ENCODE measurements at regions not wholly inside any gene's neighbourhood (a gene's known extent, or its start where the extent isn't known, plus 50 kb on each side); places are given as distances from the start of the nearest gene placed in this dataset.

DNA sequence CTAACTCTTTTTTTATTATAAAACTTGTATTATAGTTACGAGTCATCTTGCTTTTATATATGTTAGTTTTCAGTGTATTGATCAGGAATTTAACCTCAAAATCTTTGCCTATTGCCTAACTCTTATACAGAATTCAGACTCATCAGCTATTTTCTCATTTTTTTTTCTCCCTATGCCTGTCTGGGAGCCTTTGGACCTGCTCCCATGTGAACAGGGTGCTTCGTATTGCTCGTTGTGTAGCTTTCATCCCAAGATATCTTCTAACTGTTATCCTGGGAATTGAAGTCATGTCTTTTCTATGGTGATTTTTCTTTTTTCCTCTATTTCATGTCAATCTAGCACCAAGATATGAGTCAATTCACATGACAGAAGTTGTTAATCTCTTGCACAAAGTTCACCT is 814.0 kb downstream of the SLC4A3 start:
- Histone ChIP-seq H3K9me3 (no peaks in the 10 kb centered on the region), H3K4me1 (no peaks in the 10 kb centered on the region), H3K36me3 (no peaks in the 10 kb centered on the region), H3K27me3 (no peaks in the 10 kb centered on the region), H3K27ac (no peak overlapping the region), H3K4me3 (no peak overlapping the region)
- WGBS, 2 donors (ENCODE audit: low coverage in 1 of 2) = 69 to 91% methylated on average over 3 of the region's 3 CpGs
- TF ChIP-seq POLR2AphosphoS5 (IDR thresholded peaks at IDR 0.05) (no peak), POLR2A (IDR thresholded peaks at IDR 0.05) (no peak), EP300 (IDR thresholded peaks at IDR 0.05; ENCODE audit: low read depth) (no peak)
- TF ChIP-seq, protein P1, sequence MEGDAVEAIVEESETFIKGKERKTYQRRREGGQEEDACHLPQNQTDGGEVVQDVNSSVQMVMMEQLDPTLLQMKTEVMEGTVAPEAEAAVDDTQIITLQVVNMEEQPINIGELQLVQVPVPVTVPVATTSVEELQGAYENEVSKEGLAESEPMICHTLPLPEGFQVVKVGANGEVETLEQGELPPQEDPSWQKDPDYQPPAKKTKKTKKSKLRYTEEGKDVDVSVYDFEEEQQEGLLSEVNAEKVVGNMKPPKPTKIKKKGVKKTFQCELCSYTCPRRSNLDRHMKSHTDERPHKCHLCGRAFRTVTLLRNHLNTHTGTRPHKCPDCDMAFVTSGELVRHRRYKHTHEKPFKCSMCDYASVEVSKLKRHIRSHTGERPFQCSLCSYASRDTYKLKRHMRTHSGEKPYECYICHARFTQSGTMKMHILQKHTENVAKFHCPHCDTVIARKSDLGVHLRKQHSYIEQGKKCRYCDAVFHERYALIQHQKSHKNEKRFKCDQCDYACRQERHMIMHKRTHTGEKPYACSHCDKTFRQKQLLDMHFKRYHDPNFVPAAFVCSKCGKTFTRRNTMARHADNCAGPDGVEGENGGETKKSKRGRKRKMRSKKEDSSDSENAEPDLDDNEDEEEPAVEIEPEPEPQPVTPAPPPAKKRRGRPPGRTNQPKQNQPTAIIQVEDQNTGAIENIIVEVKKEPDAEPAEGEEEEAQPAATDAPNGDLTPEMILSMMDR (IDR thresholded peaks at IDR 0.05) = no peak
- in situ Hi-C loops (cut with MboI; ENCODE audit: low pct_ligation_motif_present in 1 of 4, low pct_unique_long_range_greater_than_20kb in 1 of 4, low sequenced_read_pairs in 3 of 4) (no loop called here), intact Hi-C loops (cut with DNase I; ENCODE audit: low total_unique reads) (no loop called here)
- DNase-seq = no peak

DNA sequence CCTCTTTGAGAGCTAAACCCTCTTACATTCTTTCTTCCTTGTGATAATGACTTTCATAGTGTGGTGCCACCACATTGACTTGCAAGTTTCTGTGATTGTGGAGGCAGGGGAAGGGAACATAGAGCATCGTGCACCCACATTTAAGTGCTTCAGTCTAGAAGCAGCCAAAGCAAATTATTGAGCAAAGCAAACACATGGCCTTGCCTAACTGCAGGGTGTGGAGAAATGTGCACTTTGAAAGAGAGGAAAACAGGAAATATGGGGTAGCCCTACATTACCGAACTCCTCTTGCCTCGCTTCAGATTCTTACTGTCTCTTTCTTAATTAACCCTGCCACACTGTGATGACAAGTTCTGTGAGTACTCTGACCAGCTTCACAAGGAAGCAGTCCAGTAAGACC is 814.6 kb downstream of the SLC4A3 start:
- no peak for DNase-seq
- Histone ChIP-seq H3K27ac (no peak overlapping the region), H3K4me1 (no peaks in the 10 kb centered on the region), H3K36me3 (no peaks in the 10 kb centered on the region), H3K9me3 (no peaks in the 10 kb centered on the region), H3K4me3 (no peak overlapping the region), H3K27me3 (no peaks in the 10 kb centered on the region)
- intact Hi-C loops (cut with DNase I; ENCODE audit: low total_unique reads) (no loop called here), in situ Hi-C loops (cut with MboI; ENCODE audit: low pct_ligation_motif_present in 1 of 4, low pct_unique_long_range_greater_than_20kb in 1 of 4, low sequenced_read_pairs in 3 of 4) (no loop called here)
- TF ChIP-seq POLR2AphosphoS5 (IDR thresholded peaks at IDR 0.05) = no peak
- TF ChIP-seq POLR2A (IDR thresholded peaks at IDR 0.05) = no peak
- 64 to 81% methylated on average over 3 of the region's 3 CpGs for WGBS, 2 donors (ENCODE audit: low coverage in 1 of 2)

DNA sequence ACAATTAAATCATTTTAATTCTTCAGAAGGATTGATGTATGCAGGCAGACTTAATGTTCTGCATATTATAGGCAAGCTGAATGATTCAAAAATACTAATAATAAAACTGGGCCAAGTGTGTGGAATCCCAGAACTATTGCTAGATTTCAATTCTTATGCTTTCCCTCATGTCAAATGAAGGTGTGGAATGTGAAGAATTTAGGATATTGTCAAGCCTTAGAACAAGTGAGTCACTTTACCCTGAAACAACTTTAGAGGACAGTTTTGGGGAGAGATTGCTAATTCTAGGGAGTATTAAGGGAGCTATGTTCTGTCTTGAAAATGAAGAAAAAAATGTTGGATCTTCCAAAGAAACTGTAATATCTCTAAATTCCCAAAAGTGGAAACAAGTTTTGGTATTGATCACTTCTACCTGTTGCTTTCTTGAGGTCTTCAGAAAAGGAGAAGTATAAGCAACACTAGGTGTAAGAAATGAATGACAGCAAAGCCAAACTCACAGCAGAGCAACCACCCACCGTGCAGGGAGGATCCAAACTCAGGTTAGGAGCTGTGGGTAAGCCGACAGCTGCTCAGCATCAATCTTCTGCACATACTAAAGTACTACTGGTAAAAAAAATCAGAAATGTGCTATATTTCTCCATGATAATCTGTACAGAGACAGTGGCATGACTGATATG is 818.1 kb downstream of the SLC4A3 start:
- 50 to 84% methylated on average over 1 to 2 of the region's 2 CpGs for WGBS, 2 donors (ENCODE audit: low coverage in 1 of 2)
- Histone ChIP-seq H3K4me3 (no peak overlapping the region), H3K36me3 (no peaks in the 10 kb centered on the region), H3K9me3 (no peaks in the 10 kb centered on the region), H3K27ac (no peak overlapping the region), H3K4me1 (no peaks in the 10 kb centered on the region), H3K27me3 (no peaks in the 10 kb centered on the region)
- TF ChIP-seq POLR2AphosphoS5 (IDR thresholded peaks at IDR 0.05) (no peak), POLR2A (IDR thresholded peaks at IDR 0.05) (no peak), EP300 (IDR thresholded peaks at IDR 0.05; ENCODE audit: low read depth) (no peak)
- TF ChIP-seq, protein P1 (IDR thresholded peaks at IDR 0.05) = no peak
- no peak for DNase-seq
- in situ Hi-C loops (cut with MboI; ENCODE audit: low pct_ligation_motif_present in 1 of 4, low pct_unique_long_range_greater_than_20kb in 1 of 4, low sequenced_read_pairs in 3 of 4) (no loop called here), intact Hi-C loops (cut with DNase I; ENCODE audit: low total_unique reads) (no loop called here)

DNA sequence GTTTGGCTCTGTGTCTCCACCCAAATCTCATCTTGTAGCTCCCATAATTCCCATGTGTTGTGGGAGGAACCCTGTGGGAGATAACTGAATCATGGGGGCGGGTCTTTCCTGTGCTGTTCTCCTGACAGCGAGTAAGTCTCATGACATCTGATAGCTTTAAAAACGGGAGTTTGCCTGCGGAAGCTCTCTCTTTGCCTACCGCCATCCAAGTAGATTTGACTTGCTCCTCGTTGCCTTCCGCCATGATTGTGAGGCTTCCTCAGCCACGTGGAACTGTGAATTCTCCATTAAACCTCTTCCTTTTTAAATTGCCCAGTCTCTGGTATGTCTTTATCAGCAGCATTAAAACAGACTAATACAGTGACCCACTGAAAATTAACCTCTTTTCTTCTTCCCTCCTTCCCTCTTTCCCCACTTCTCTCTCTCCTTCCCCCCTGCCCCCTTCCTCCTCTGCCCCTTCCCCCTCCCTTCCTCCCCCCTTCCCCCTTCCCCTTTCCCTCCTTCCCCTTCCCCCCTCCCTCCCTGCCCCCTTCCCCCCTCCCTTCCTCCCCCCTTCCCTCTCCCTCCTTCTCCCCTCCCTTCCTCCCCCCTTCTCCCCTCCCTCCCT is 818.8 kb downstream of the SLC4A3 start:
- in situ Hi-C loops (cut with MboI; ENCODE audit: low pct_ligation_motif_present in 1 of 4, low pct_unique_long_range_greater_than_20kb in 1 of 4, low sequenced_read_pairs in 3 of 4) = no loop called here
- H3K27ac ChIP-seq = no peak overlapping the region
- H3K36me3 ChIP-seq = no peaks in the 10 kb centered on the region
- intact Hi-C loops (cut with DNase I; ENCODE audit: low total_unique reads) = no loop called here
- no peaks in the 10 kb centered on the region for H3K27me3 ChIP-seq
- no peak for TF ChIP-seq POLR2AphosphoS5 (IDR thresholded peaks at IDR 0.05)
- no peak for TF ChIP-seq EP300 (IDR thresholded peaks at IDR 0.05; ENCODE audit: low read depth)
- no peak for TF ChIP-seq POLR2A (IDR thresholded peaks at IDR 0.05)
- TF ChIP-seq, protein P1 (IDR thresholded peaks at IDR 0.05) = no peak
- WGBS, 2 donors (ENCODE audit: low coverage in 1 of 2) = 80 to 87% methylated on average over 4 to 8 of the region's 8 CpGs
- DNase-seq = no peak
- no peaks in the 10 kb centered on the region for H3K4me1 ChIP-seq
- H3K9me3 ChIP-seq = no peaks in the 10 kb centered on the region
- no peak overlapping the region for H3K4me3 ChIP-seq

Measured in transverse colon (tissue), 4 donors.